Activated CD4-positive, alpha-beta memory T cell treated with anti-CD3 and anti-CD28 coated beads, Interleukin-2, amount 10 ng/mL, durations not matched to agents 7 days and 5 days (primary cell): ENCODE measurements at regions not wholly inside any gene's neighbourhood (a gene's known extent, or its start where the extent isn't known, plus 50 kb on each side); places are given as distances from the start of the nearest gene placed in this dataset.

Experiments
- CTCF ChIA-PET: fragments of 350-600 bp; sonication (Branson Sonifier 250); formaldehyde crosslinking; loops from one replicate; lab custom pipeline; 2021; ENCODE audit warnings: antibody characterized with exemption, inconsistent platforms; lab: Charles Lee
- POLR2A ChIA-PET: fragments of 350-600 bp; sonication (Branson Sonifier 250); formaldehyde crosslinking; loops from one replicate; lab custom pipeline; 2021; ENCODE audit warnings: antibody characterized with exemption; lab: Charles Lee
- DNase-seq: peaks from one replicate; pipeline ENCODE4 v3.0.0-alpha.2; 2020
- H3K27ac Mint-ChIP-seq: one replicate; pipeline ENCODE4 v1.8.0; 2021; ENCODE audit warnings: mild to moderate bottlenecking, mixed read lengths
- H3K27me3 Mint-ChIP-seq: one replicate; pipeline ENCODE4 v1.8.0; 2021; ENCODE audit warnings: mixed read lengths
- H3K36me3 Mint-ChIP-seq: one replicate; pipeline ENCODE4 v1.8.0; 2021; ENCODE audit warnings: low read depth, mixed read lengths
- H3K4me1 Mint-ChIP-seq: one replicate; pipeline ENCODE4 v1.8.0; 2021; ENCODE audit warnings: mixed read lengths
- H3K4me3 Mint-ChIP-seq: one replicate; pipeline ENCODE4 v1.8.0; 2021; ENCODE audit warnings: mild to moderate bottlenecking, mixed read lengths
- H3K9me3 Mint-ChIP-seq: one replicate; pipeline ENCODE4 v1.8.0; 2021; ENCODE audit warnings: mixed read lengths

GRCh38 chr6:26149240-26149639 lies 62.0 kb downstream of the HFE start:
- H3K27ac Mint-ChIP-seq: no peak overlapping the region
- DNase-seq: no peak
- no peak overlapping the region for H3K4me3 Mint-ChIP-seq
- no peaks in the 10 kb centered on the region for H3K9me3 Mint-ChIP-seq
- POLR2A ChIA-PET: no interaction called here
- CTCF ChIA-PET: no interaction called here
- peaks cover 2% of the 10 kb centered on the region for H3K4me1 Mint-ChIP-seq
- no peaks in the 10 kb centered on the region for H3K27me3 Mint-ChIP-seq
- H3K36me3 Mint-ChIP-seq: no peaks in the 10 kb centered on the region

- H3K4me1 Mint-ChIP-seq: peaks cover 22% of the 10 kb centered on the region
- no peak for DNase-seq
- H3K27me3 Mint-ChIP-seq: no peaks in the 10 kb centered on the region
- ChIA-PET POLR2A (interaction anchor here (0.6 to 3.0 kb wide), 5 partner anchors 27 to 92 kb away, joined by 3 to 53 read pairs (median 4); a partner anchor contains a TSS), CTCF (no interaction called here)
- no peaks in the 10 kb centered on the region for H3K9me3 Mint-ChIP-seq
- H3K36me3 Mint-ChIP-seq: peaks cover 13% of the 10 kb centered on the region
- no peak overlapping the region for H3K27ac Mint-ChIP-seq
- no peak overlapping the region for H3K4me3 Mint-ChIP-seq
Observed at GRCh38 chr6:26152226-26153101, 65.2 kb downstream of the HFE start.

GRCh38 chr6:26155061-26155930 lies 68.1 kb downstream of the HFE start:
- no peaks in the 10 kb centered on the region for H3K9me3 Mint-ChIP-seq
- H3K4me1 Mint-ChIP-seq: peaks cover 36% of the 10 kb centered on the region
- H3K27me3 Mint-ChIP-seq: no peaks in the 10 kb centered on the region
- peak overlapping the region; percentile 95 for H3K4me3 Mint-ChIP-seq
- POLR2A ChIA-PET: interaction anchor here (1.0 to 10.5 kb wide), 41 partner anchors 9 to 1738 kb away, joined by 3 to 2087 read pairs (median 44); partner anchors contain the start of gene HFE
- H3K36me3 Mint-ChIP-seq: peaks cover 36% of the 10 kb centered on the region
- DNase-seq: no peak
- H3K27ac Mint-ChIP-seq: peak overlapping the region; percentile 98
- CTCF ChIA-PET: interaction anchor here (1.1 to 6.5 kb wide), 4 partner anchors 17 to 31 kb away, joined by 3 to 65 read pairs (median 10); a partner anchor contains a TSS

GRCh38 chr6:26156105-26156849 lies 69.0 kb downstream of the HFE start:
- Mint-ChIP-seq H3K27ac (peak overlapping the region; percentile 98), H3K4me1 (peaks cover 46% of the 10 kb centered on the region), H3K9me3 (no peaks in the 10 kb centered on the region), H3K4me3 (peak overlapping the region; percentile 95), H3K27me3 (no peaks in the 10 kb centered on the region), H3K36me3 (peaks cover 37% of the 10 kb centered on the region)
- CTCF ChIA-PET: interaction anchor here (1.1 to 6.5 kb wide), 6 partner anchors 16 to 41 kb away, joined by 3 to 65 read pairs (median 6); a partner anchor contains a TSS
- POLR2A ChIA-PET: interaction anchor here (0.5 to 10.5 kb wide), 57 partner anchors 9 to 1737 kb away, joined by 3 to 2087 read pairs (median 20); partner anchors contain the start of genes HFE and TRIM38
- DNase-seq: peak; percentile 91

- POLR2A ChIA-PET: interaction anchor here (0.5 to 10.5 kb wide), 59 partner anchors 9 to 1737 kb away, joined by 3 to 2087 read pairs (median 13); partner anchors contain the start of genes HFE and TRIM38
- DNase-seq: peak; percentile 83
- no peaks in the 10 kb centered on the region for H3K9me3 Mint-ChIP-seq
Observed at GRCh38 chr6:26156850-26157250, 69.6 kb downstream of the HFE start.

GRCh38 chr6:26157251-26158075 lies 70.2 kb downstream of the HFE start:
- ChIA-PET POLR2A (interaction anchor here (0.7 to 10.5 kb wide), 63 partner anchors 8 to 1736 kb away, joined by 3 to 2087 read pairs (median 10); partner anchors contain the start of genes HFE and TRIM38), CTCF (interaction anchor here (0.6 to 6.5 kb wide), 10 partner anchors 13 to 1717 kb away, joined by 3 to 65 read pairs (median 8); a partner anchor contains a TSS)
- DNase-seq: peak; percentile 89
- peak overlapping the region; percentile 98 for H3K27ac Mint-ChIP-seq
- H3K4me1 Mint-ChIP-seq: peaks cover 49% of the 10 kb centered on the region
- H3K4me3 Mint-ChIP-seq: peak overlapping the region; percentile 95
- H3K36me3 Mint-ChIP-seq: peaks cover 37% of the 10 kb centered on the region
- H3K9me3 Mint-ChIP-seq: no peaks in the 10 kb centered on the region
- H3K27me3 Mint-ChIP-seq: no peaks in the 10 kb centered on the region

More at GRCh38 chr6:26156850-26157250, 69.6 kb downstream of the HFE start:
- Mint-ChIP-seq H3K4me3 (peak overlapping the region; percentile 95), H3K27me3 (no peaks in the 10 kb centered on the region), H3K4me1 (peaks cover 46% of the 10 kb centered on the region), H3K27ac (peak overlapping the region; percentile 98), H3K36me3 (peaks cover 37% of the 10 kb centered on the region)
- CTCF ChIA-PET: interaction anchor here (1.3 to 6.5 kb wide), 5 partner anchors 26 to 41 kb away, joined by 3 to 65 read pairs (median 8); a partner anchor contains a TSS

- Mint-ChIP-seq H3K27me3 (no peaks in the 10 kb centered on the region), H3K4me3 (peak overlapping the region; percentile 95), H3K27ac (peak overlapping the region; percentile 98), H3K4me1 (peaks cover 49% of the 10 kb centered on the region), H3K36me3 (peaks cover 37% of the 10 kb centered on the region), H3K9me3 (no peaks in the 10 kb centered on the region)
- ChIA-PET CTCF (interaction anchor here (0.6 to 6.5 kb wide), 13 partner anchors 10 to 1716 kb away, joined by 3 to 65 read pairs (median 7); a partner anchor contains a TSS), POLR2A (interaction anchor here (1.0 to 10.5 kb wide), 42 partner anchors 11 to 1735 kb away, joined by 3 to 2087 read pairs (median 38); partner anchors contain the start of genes HFE, RIPOR2 and TRIM38)
- peak; percentile 91 for DNase-seq
Observed at GRCh38 chr6:26158076-26158580, 70.9 kb downstream of the HFE start.

GRCh38 chr6:26158581-26159356 lies 71.5 kb downstream of the HFE start:
- H3K27ac Mint-ChIP-seq: peak overlapping the region; percentile 98
- ChIA-PET CTCF (interaction anchor here (0.6 to 6.5 kb wide), 15 partner anchors 9 to 155 kb away, joined by 3 to 65 read pairs (median 5); a partner anchor contains a TSS), POLR2A (interaction anchor here (0.8 to 10.5 kb wide), 41 partner anchors 11 to 1735 kb away, joined by 3 to 2087 read pairs (median 44); partner anchors contain the start of genes HFE and RIPOR2)
- H3K9me3 Mint-ChIP-seq: no peaks in the 10 kb centered on the region
- no peaks in the 10 kb centered on the region for H3K27me3 Mint-ChIP-seq
- peaks cover 37% of the 10 kb centered on the region for H3K36me3 Mint-ChIP-seq
- DNase-seq: peak; percentile 74
- peaks cover 52% of the 10 kb centered on the region for H3K4me1 Mint-ChIP-seq
- H3K4me3 Mint-ChIP-seq: peak overlapping the region; percentile 95

GRCh38 chr6:26159357-26160273 lies 72.4 kb downstream of the HFE start:
- no peak for DNase-seq
- Mint-ChIP-seq H3K36me3 (peaks cover 40% of the 10 kb centered on the region), H3K4me3 (peak overlapping the region; percentile 95), H3K27ac (peak overlapping the region; percentile 98), H3K9me3 (no peaks in the 10 kb centered on the region), H3K27me3 (no peaks in the 10 kb centered on the region), H3K4me1 (peaks cover 56% of the 10 kb centered on the region)
- ChIA-PET CTCF (interaction anchor here (0.7 to 6.5 kb wide), 17 partner anchors 9 to 198 kb away, joined by 3 to 65 read pairs (median 5); a partner anchor contains a TSS), POLR2A (interaction anchor here (0.6 to 10.5 kb wide), 37 partner anchors 11 to 1734 kb away, joined by 3 to 2087 read pairs (median 67); partner anchors contain the start of gene HFE)
